SK-N-SH (cell line): ENCODE measurements at regions not wholly inside any gene's neighbourhood (a gene's known extent, or its start where the extent isn't known, plus 50 kb on each side); places are given as distances from the start of the nearest gene placed in this dataset.

Experiments used
- CTCF ChIA-PET: fragments of 300-600, 350-600 bp; formaldehyde crosslinking; extraction: SDS; loops from one replicate; lab custom pipeline; 2021; lab: Yijun Ruan, JAX
- POLR2A ChIA-PET: fragments of 350-600 bp; sonication (Branson Sonifier 250); formaldehyde crosslinking; extraction: SDS; loops from one replicate; lab custom pipeline; 2020; ENCODE audit warnings: antibody characterized with exemption, inconsistent platforms; lab: Yijun Ruan, JAX
- DNase-seq: peaks from one replicate; pipeline ENCODE4 v3.0.0; 2012
- H2AFZ ChIP-seq: fragments of 200-600 bp; sonication (generic); 2 replicates; pipeline ENCODE4 v1.8.1; 2016; ENCODE audit warnings: antibody characterized with exemption, mild to moderate bottlenecking, low read depth
- H3F3A ChIP-seq: fragments of 200-600 bp; sonication (generic); replicated peaks from 2 replicates; pipeline ENCODE3; 2016; ENCODE audit warnings: antibody characterized with exemption, mild to moderate bottlenecking; ENCODE audit not compliant: insufficient read depth
- H3K27ac ChIP-seq, 2 experiments: fragments of 200-500 bp in 1 of 2; fragments of 200-600 bp in 1 of 2; sonication (Bioruptor generic) in 1 of 2; sonication (generic), shearing (Covaris generic) in 1 of 2; 2 replicates each; pipeline versions ENCODE4 v1.5.1 to v1.6.1; 2014 to 2016; ENCODE audit warnings: low read depth in 2 of 2, inconsistent platforms in 1 of 2, low read length in 1 of 2, mild to moderate bottlenecking in 1 of 2, mixed read lengths in 1 of 2
- H3K27me3 ChIP-seq: fragments of 200-600 bp; sonication (generic), shearing (Covaris generic); 2 replicates; pipeline ENCODE4 v1.6.1; 2016; ENCODE audit warnings: mixed run types; ENCODE audit not compliant: insufficient read depth
- H3K36me3 ChIP-seq, 2 experiments: fragments of 200-500 bp in 1 of 2; fragments of 200-600 bp in 1 of 2; sonication (Bioruptor generic) in 1 of 2; sonication (generic) in 1 of 2; replicated peaks in 1 of 2; 2 replicates each; pipeline versions ENCODE3 to v1.5.1; 2014 to 2016; ENCODE audit warnings: low read length in 1 of 2, mild to moderate bottlenecking in 1 of 2; ENCODE audit not compliant: insufficient read depth in 2 of 2, control insufficient read depth in 1 of 2
- H3K4me1 ChIP-seq, 2 experiments: fragments of 200-500 bp in 1 of 2; fragments of 200-600 bp in 1 of 2; sonication (Bioruptor generic) in 1 of 2; sonication (generic), shearing (Covaris generic) in 1 of 2; 2 replicates each; pipeline versions ENCODE4 v1.5.1 to v1.6.1; 2014 to 2016; ENCODE audit warnings: low read depth in 1 of 2, low read length in 1 of 2, mixed run types in 1 of 2; ENCODE audit not compliant: insufficient read depth in 2 of 2, control insufficient read depth in 1 of 2
- H3K4me2 ChIP-seq: fragments of 200-600 bp; sonication (generic), shearing (Covaris generic); 2 replicates; pipeline ENCODE4 v1.6.1; 2017; ENCODE audit warnings: mixed run types
- H3K4me3 ChIP-seq, 2 experiments: fragments of 200-500 bp in 1 of 2; fragments of 200-600 bp in 1 of 2; sonication (Bioruptor generic) in 1 of 2; sonication (generic), shearing (Covaris generic) in 1 of 2; 2 replicates each; pipeline versions ENCODE4 v1.5.1 to v1.8.1; 2014 to 2016; ENCODE audit warnings: low read depth in 2 of 2, inconsistent platforms in 1 of 2, low read length in 1 of 2, mild to moderate bottlenecking in 1 of 2, mixed read lengths in 1 of 2, moderate library complexity in 1 of 2
- H3K79me2 ChIP-seq: fragments of 200-600 bp; sonication (generic); 2 replicates; pipeline ENCODE4 v1.8.1; 2017; ENCODE audit warnings: mild to moderate bottlenecking; ENCODE audit not compliant: insufficient read depth
- H3K9ac ChIP-seq: fragments of 200-600 bp; sonication (generic); 2 replicates; pipeline ENCODE4 v1.6.1; 2017; ENCODE audit warnings: mixed run types
- H3K9me2 ChIP-seq: fragments of 200-600 bp; sonication (generic); 2 replicates; pipeline ENCODE4 v1.6.1; 2017; ENCODE audit warnings: mixed run types
- H3K9me3 ChIP-seq: fragments of 200-600 bp; sonication (generic); 2 replicates; pipeline ENCODE4 v1.6.1; 2017; ENCODE audit warnings: mixed run types, mild to moderate bottlenecking, moderate library complexity
- H4K20me1 ChIP-seq: fragments of 200-600 bp; sonication (generic); 2 replicates; pipeline ENCODE4 v1.6.1; 2017; ENCODE audit warnings: mild to moderate bottlenecking, mixed run types; ENCODE audit not compliant: insufficient read depth
- CHD2 ChIP-seq: fragments of 150-350 bp; IDR thresholded peaks from 2 replicates; pipeline ENCODE4 v1.6.1; 2018; ENCODE audit warnings: low read length; ENCODE audit not compliant: partially characterized antibody
- FOSL2 ChIP-seq: IDR thresholded peaks from 2 replicates; pipeline ENCODE4 v1.4.0; 2012; ENCODE audit warnings: low read depth, mild to moderate bottlenecking, moderate library complexity, borderline replicate concordance
- GATA2 ChIP-seq: sonication (generic); formaldehyde crosslinking; IDR thresholded peaks from 2 replicates; pipeline ENCODE4 v1.5.0; 2020; ENCODE audit warnings: mild to moderate bottlenecking, missing genetic modification reagents
- MEF2A ChIP-seq: IDR thresholded peaks from 2 replicates; pipeline ENCODE4 v1.4.0; 2012; ENCODE audit warnings: low read depth, borderline replicate concordance
- MXI1 ChIP-seq: IDR thresholded peaks from 2 replicates; pipeline ENCODE4 v1.6.1; 2012; ENCODE audit warnings: mild to moderate bottlenecking, low read depth, low read length, improper control_type of control experiment
- SMC3 ChIP-seq: IDR thresholded peaks from 2 replicates; pipeline ENCODE4 v1.6.1; 2012; ENCODE audit warnings: low read depth, low read length, improper control_type of control experiment
- TAF1 ChIP-seq: IDR thresholded peaks from 2 replicates; pipeline ENCODE4 v1.6.1; 2012; ENCODE audit warnings: low read depth, mild to moderate bottlenecking, low read length, moderate library complexity, borderline replicate concordance
- WGBS: methylation state at CpG from one replicate; pipeline ENCODE4 v1.1.6; 2017; ENCODE audit warnings: low lambda C conversion rate; 5-methylcytosine and 5-hydroxymethylcytosine counted together
- TF ChIP-seq, protein P1 (sequence below): IDR thresholded peaks from 2 replicates; pipeline ENCODE4 v1.4.0; 2012; ENCODE audit warnings: low read depth, borderline replicate concordance
- TF ChIP-seq, protein P2 (sequence below): fragments of 150-350 bp; IDR thresholded peaks from 2 replicates; pipeline ENCODE4 v1.6.1; 2016; ENCODE audit warnings: mild to moderate bottlenecking, low read depth, low read length
- TF ChIP-seq, protein P3 (sequence below): fragments of 200-600 bp; sonication (generic); IDR thresholded peaks from 2 replicates; pipeline ENCODE4 v1.6.1; 2017; ENCODE audit warnings: antibody characterized with exemption, mild to moderate bottlenecking, moderate library complexity

DNA sequence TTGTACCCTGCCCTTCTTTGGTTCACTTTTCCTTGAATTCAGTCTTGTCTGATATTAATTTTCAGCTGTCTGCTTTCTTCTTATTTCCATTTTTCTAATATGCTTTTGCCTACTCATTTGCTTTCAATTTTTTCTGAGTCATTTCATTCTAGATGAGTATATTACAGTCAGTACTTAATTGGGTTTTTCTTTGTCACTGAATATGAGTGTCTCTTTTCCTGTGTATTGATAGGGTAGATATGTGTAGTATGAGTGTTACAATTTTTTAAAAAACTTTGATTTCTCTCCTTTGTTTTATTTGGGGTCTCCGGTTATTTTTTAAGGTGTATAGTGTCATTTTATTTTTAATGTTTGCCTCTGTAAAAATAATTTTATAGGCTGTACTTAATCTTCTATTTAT, 222.2 kb downstream of the IDS start:
- Histone ChIP-seq H3K27me3 (no peaks in the 10 kb centered on the region), H3F3A (no peaks in the 10 kb centered on the region), H3K9ac (no peak overlapping the region), H3K9me2 (no peaks in the 10 kb centered on the region), H3K4me3 (no peak overlapping the region), H3K36me3 (no peaks in the 10 kb centered on the region), H3K4me2 (no peak overlapping the region), H2AFZ (no peak overlapping the region), H4K20me1 (no peaks in the 10 kb centered on the region), H3K4me1 (no peaks in the 10 kb centered on the region)
- POLR2A ChIA-PET = no interaction called here
- 2% methylated on average over 1 of the region's 1 CpG for WGBS
- TF ChIP-seq, protein P1, sequence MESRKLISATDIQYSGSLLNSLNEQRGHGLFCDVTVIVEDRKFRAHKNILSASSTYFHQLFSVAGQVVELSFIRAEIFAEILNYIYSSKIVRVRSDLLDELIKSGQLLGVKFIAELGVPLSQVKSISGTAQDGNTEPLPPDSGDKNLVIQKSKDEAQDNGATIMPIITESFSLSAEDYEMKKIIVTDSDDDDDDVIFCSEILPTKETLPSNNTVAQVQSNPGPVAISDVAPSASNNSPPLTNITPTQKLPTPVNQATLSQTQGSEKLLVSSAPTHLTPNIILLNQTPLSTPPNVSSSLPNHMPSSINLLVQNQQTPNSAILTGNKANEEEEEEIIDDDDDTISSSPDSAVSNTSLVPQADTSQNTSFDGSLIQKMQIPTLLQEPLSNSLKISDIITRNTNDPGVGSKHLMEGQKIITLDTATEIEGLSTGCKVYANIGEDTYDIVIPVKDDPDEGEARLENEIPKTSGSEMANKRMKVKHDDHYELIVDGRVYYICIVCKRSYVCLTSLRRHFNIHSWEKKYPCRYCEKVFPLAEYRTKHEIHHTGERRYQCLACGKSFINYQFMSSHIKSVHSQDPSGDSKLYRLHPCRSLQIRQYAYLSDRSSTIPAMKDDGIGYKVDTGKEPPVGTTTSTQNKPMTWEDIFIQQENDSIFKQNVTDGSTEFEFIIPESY = no peak
- TF ChIP-seq FOSL2 (no peak), TAF1 (no peak), SMC3 (no peak), CHD2 (no peak), GATA2 (CRISPR knock-in tag) (no peak)
- TF ChIP-seq, protein P2, sequence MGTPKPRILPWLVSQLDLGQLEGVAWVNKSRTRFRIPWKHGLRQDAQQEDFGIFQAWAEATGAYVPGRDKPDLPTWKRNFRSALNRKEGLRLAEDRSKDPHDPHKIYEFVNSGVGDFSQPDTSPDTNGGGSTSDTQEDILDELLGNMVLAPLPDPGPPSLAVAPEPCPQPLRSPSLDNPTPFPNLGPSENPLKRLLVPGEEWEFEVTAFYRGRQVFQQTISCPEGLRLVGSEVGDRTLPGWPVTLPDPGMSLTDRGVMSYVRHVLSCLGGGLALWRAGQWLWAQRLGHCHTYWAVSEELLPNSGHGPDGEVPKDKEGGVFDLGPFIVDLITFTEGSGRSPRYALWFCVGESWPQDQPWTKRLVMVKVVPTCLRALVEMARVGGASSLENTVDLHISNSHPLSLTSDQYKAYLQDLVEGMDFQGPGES = no peak
- TF ChIP-seq, all 33 proteins: peak for 0
- Histone ChIP-seq H3K79me2 (no peaks in the 10 kb centered on the region), H3K9me3 (no peaks in the 10 kb centered on the region), H3K27ac (no peak overlapping the region)
- CTCF ChIA-PET = no interaction called here
- DNase-seq = no peak

DNA sequence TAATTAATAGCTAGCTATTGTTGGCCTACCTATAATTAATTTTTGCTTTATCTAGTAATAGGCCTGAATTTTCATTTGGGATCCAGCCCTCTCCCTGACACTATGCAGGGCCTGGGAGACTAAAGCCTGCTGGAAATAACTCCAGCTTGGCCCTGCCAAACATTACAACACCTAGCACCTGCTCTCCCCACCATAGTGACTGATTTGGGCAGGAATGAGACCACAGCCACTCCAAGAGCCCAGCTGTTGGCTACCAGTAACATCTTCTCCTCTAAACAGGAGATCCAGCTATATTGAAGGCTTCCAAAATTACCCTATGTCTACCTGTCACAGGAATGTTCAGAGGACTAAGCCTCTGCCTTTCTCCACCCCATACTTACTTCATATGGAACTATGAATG, 225.1 kb downstream of the IDS start:
- Histone ChIP-seq H3K9me2 (no peaks in the 10 kb centered on the region), H2AFZ (no peak overlapping the region), H3K9me3 (no peaks in the 10 kb centered on the region), H3K79me2 (no peaks in the 10 kb centered on the region), H3K4me3 (no peak overlapping the region), H3K27me3 (no peaks in the 10 kb centered on the region), H3K36me3 (no peaks in the 10 kb centered on the region), H3K9ac (no peak overlapping the region), H3K4me1 (no peaks in the 10 kb centered on the region), H3K4me2 (no peak overlapping the region), H4K20me1 (no peaks in the 10 kb centered on the region), H3F3A (no peaks in the 10 kb centered on the region), H3K27ac (no peak overlapping the region)
- DNase-seq = no peak
- ChIA-PET POLR2A (no interaction called here), CTCF (no interaction called here)
- no peak for TF ChIP-seq MEF2A
- no peak for TF ChIP-seq MXI1
- TF ChIP-seq SMC3 = no peak
- TF ChIP-seq, protein P3, sequence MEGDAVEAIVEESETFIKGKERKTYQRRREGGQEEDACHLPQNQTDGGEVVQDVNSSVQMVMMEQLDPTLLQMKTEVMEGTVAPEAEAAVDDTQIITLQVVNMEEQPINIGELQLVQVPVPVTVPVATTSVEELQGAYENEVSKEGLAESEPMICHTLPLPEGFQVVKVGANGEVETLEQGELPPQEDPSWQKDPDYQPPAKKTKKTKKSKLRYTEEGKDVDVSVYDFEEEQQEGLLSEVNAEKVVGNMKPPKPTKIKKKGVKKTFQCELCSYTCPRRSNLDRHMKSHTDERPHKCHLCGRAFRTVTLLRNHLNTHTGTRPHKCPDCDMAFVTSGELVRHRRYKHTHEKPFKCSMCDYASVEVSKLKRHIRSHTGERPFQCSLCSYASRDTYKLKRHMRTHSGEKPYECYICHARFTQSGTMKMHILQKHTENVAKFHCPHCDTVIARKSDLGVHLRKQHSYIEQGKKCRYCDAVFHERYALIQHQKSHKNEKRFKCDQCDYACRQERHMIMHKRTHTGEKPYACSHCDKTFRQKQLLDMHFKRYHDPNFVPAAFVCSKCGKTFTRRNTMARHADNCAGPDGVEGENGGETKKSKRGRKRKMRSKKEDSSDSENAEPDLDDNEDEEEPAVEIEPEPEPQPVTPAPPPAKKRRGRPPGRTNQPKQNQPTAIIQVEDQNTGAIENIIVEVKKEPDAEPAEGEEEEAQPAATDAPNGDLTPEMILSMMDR = no peak
